CD4-positive, CD25-positive, alpha-beta regulatory T cell (primary cell): ENCODE measurements at regions not wholly inside any gene's neighbourhood (a gene's known extent, or its start where the extent isn't known, plus 50 kb on each side); places are given as distances from the start of the nearest gene placed in this dataset.

ENCODE experiments used
- ATAC-seq, 2 donors: fragments of 150-1000 bp; cut with Tn5 transposase; one replicate each; pipeline ENCODE4 v1.10.0; 2021; ENCODE audit warnings: low read depth in 2 of 2, moderate number of reproducible peaks in 2 of 2, moderate library complexity in 1 of 2
- DNase-seq, 3 donors: peaks; one replicate each; pipeline versions ENCODE4 v3.0.0 to v3.0.0-alpha.2; 2012 to 2022; ENCODE audit warnings: mixed read lengths in 1 of 3
- H3K27ac ChIP-seq: one replicate; pipeline ENCODE4 v1.7.0; 2013; ENCODE audit warnings: mild to moderate bottlenecking, low read length; ENCODE audit not compliant: insufficient read depth, poor library complexity, severe bottlenecking
- H3K27me3 ChIP-seq: one replicate; pipeline ENCODE4 v1.7.0; 2013; ENCODE audit warnings: low read length; ENCODE audit not compliant: control insufficient read depth, insufficient read depth
- H3K36me3 ChIP-seq: one replicate; pipeline ENCODE4 v1.7.0; 2013; ENCODE audit warnings: mild to moderate bottlenecking, low read length, moderate library complexity; ENCODE audit not compliant: control insufficient read depth, insufficient read depth
- H3K4me1 ChIP-seq: 2 replicates; pipeline ENCODE4 v1.7.0; 2013; ENCODE audit warnings: mild to moderate bottlenecking, low read length; ENCODE audit not compliant: insufficient read depth, control insufficient read depth, poor library complexity, severe bottlenecking
- H3K4me3 ChIP-seq: one replicate; pipeline ENCODE4 v1.7.0; 2013; ENCODE audit warnings: low read depth, mild to moderate bottlenecking, low read length, moderate library complexity
- H3K9me3 ChIP-seq, 2 experiments: 1 replicate in 1 of 2; 2 replicates in 1 of 2; pipeline ENCODE4 v1.7.0; 2013; ENCODE audit warnings: low read length in 2 of 2, mild to moderate bottlenecking in 1 of 2, moderate library complexity in 1 of 2; ENCODE audit not compliant: control insufficient read depth in 2 of 2
- H3K27ac Mint-ChIP-seq, 3 donors: one replicate each; pipeline ENCODE4 v1.8.0; 2020 to 2022; ENCODE audit warnings: mild to moderate bottlenecking in 3 of 3, mixed read lengths in 3 of 3, moderate library complexity in 2 of 3
- H3K27me3 Mint-ChIP-seq: one replicate; pipeline ENCODE4 v1.8.0; 2022; ENCODE audit warnings: mild to moderate bottlenecking, mixed read lengths
- H3K36me3 Mint-ChIP-seq: one replicate; pipeline ENCODE4 v1.8.0; 2020; ENCODE audit warnings: mixed read lengths
- H3K4me1 Mint-ChIP-seq, 4 donors: one replicate each; pipeline ENCODE4 v1.8.0; 2020 to 2022; ENCODE audit warnings: mixed read lengths in 4 of 4, mild to moderate bottlenecking in 1 of 4
- H3K4me3 Mint-ChIP-seq, 4 donors: one replicate each; pipeline ENCODE4 v1.8.0; 2020 to 2022; ENCODE audit warnings: mild to moderate bottlenecking in 4 of 4, mixed read lengths in 4 of 4, moderate library complexity in 3 of 4
- H3K9me3 Mint-ChIP-seq, 7 donors: one replicate each; pipeline ENCODE4 v1.8.0; 2020 to 2022; ENCODE audit warnings: mixed read lengths in 7 of 7, mild to moderate bottlenecking in 3 of 7, moderate library complexity in 2 of 7

GRCh38 chr5:118778941-118779340, 209.4 kb downstream of the DTWD2 start:
- Histone ChIP-seq H3K9me3 (no peaks in the 10 kb centered on the region), H3K4me3 (no peak overlapping the region), H3K4me1 (no peaks in the 10 kb centered on the region), H3K27me3 (no peaks in the 10 kb centered on the region), H3K27ac (no peak overlapping the region), H3K36me3 (no peaks in the 10 kb centered on the region)
- Mint-ChIP-seq H3K36me3 (no peaks in the 10 kb centered on the region), H3K27me3 (peaks cover 4% of the 10 kb centered on the region), H3K9me3 (peaks cover 0 to 4% (median 0%) of the 10 kb centered on the region in 7 donors), H3K4me3 (no peak overlapping the region), H3K4me1 (no peaks in the 10 kb centered on the region), H3K27ac (no peak overlapping the region)
- no peak for DNase-seq
- ATAC-seq, result no peak

DNA sequence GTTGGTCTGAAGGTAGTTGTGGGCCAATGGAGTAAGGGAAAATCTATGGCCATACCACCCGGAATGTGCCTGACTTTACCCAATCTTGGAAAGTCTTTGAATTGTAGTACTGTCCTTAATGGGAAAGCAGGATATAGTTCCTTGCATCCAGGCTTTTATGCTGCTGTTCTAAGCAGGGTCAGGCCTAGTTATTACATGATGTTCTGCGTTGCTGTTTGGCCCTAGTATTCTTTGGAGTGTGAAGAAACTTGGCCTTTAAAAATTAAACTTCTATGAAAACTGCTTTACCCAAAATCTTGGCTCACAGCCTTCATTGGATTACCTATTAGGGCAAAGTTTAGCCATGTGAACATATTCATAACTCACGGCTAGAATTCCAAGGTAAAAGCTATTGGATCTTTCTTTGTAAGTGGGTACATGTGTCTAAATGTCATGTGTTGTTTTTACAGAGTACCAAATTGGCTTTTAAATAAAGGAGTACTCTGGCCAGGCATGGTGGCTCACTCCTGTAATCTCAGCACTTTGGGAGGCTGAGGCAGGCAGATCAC, 211.1 kb downstream of the DTWD2 start:
- Mint-ChIP-seq H3K9me3 (peaks cover 0 to 4% (median 0%) of the 10 kb centered on the region in 7 donors), H3K36me3 (no peaks in the 10 kb centered on the region), H3K4me1 (no peaks in the 10 kb centered on the region), H3K4me3 (no peak overlapping the region), H3K27me3 (peaks cover 4% of the 10 kb centered on the region), H3K27ac (no peak overlapping the region)
- H3K36me3 ChIP-seq, result no peaks in the 10 kb centered on the region
- no peaks in the 10 kb centered on the region for H3K9me3 ChIP-seq
- H3K27ac ChIP-seq, result no peak overlapping the region
- H3K27me3 ChIP-seq, result no peaks in the 10 kb centered on the region
- DNase-seq (no peak), ATAC-seq (no peak)
- no peak overlapping the region for H3K4me3 ChIP-seq
- no peaks in the 10 kb centered on the region for H3K4me1 ChIP-seq

DNA sequence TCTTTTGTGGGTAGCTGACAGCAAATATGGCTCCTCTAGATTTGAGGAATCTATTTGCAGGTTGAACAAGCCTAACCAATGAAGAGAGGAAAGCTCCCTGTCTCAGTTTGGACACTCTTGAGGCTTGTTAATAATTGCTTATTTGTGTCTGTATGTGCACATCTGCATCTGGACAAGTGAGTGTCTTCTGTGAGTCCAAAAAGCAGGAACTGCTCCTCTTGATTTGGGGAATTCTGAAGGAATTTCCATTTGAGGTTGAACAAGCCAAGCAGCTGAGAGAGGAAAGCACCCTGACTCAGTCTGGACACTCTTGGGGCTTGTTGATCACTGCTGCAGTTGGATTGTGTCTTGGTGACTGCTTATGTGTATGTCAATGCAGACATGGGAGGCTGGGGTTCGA, 211.6 kb downstream of the DTWD2 start:
- H3K4me3 ChIP-seq, result no peak overlapping the region
- Mint-ChIP-seq H3K4me1 (no peaks in the 10 kb centered on the region), H3K27ac (no peak overlapping the region), H3K9me3 (peaks cover 0 to 4% (median 0%) of the 10 kb centered on the region in 7 donors), H3K27me3 (peaks cover 4% of the 10 kb centered on the region), H3K36me3 (no peaks in the 10 kb centered on the region), H3K4me3 (no peak overlapping the region)
- no peaks in the 10 kb centered on the region for H3K27me3 ChIP-seq
- no peak for ATAC-seq
- H3K4me1 ChIP-seq, result no peaks in the 10 kb centered on the region
- no peak overlapping the region for H3K27ac ChIP-seq
- DNase-seq, result no peak
- no peaks in the 10 kb centered on the region for H3K9me3 ChIP-seq
- H3K36me3 ChIP-seq, result no peaks in the 10 kb centered on the region

DNA sequence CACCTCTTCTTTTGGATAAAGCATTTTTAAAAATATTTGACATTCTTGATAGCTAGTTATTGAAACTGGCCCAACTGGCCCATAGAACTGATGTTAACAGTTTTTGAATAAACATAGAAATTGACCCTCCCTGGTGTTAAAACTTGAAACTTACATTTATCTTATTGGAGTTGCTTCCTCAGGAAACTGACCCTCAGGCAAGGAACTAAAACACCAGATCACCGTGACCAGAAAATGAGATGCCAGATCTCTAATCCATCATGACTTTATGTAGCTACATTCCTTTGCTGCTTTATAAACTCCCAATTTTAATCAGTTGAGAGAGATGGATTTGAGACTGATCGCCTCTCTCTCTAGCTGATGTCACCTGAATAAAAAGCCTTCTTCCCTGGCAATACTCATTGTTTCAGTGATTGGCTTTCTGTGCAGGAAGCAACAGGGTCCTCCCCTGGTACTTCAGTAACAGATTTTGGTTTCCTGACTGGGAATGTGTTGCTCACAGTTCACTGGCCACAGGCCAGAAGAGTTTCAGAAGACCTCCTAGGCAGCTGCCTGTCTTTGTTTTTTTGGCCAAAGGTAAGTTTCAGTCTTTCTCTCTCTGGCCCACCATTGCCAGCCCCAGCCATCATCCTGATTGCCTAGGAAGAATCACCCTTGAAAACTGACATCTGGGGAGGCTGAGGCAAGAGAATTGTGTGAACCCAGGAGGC, 212.4 kb downstream of the DTWD2 start:
- Histone ChIP-seq H3K36me3 (no peaks in the 10 kb centered on the region), H3K4me1 (no peaks in the 10 kb centered on the region), H3K27me3 (no peaks in the 10 kb centered on the region), H3K9me3 (no peaks in the 10 kb centered on the region), H3K27ac (no peak overlapping the region), H3K4me3 (no peak overlapping the region)
- H3K27me3 Mint-ChIP-seq, result peaks cover 4% of the 10 kb centered on the region
- peaks cover 0 to 5% (median 2%) of the 10 kb centered on the region in 7 donors for H3K9me3 Mint-ChIP-seq
- no peaks in the 10 kb centered on the region for H3K36me3 Mint-ChIP-seq
- H3K4me3 Mint-ChIP-seq, result peak overlapping the region in 1 of 4 donors; percentile 85
- ATAC-seq, result no peak
- no peaks in the 10 kb centered on the region for H3K4me1 Mint-ChIP-seq
- DNase-seq, result no peak
- no peak overlapping the region for H3K27ac Mint-ChIP-seq

DNA sequence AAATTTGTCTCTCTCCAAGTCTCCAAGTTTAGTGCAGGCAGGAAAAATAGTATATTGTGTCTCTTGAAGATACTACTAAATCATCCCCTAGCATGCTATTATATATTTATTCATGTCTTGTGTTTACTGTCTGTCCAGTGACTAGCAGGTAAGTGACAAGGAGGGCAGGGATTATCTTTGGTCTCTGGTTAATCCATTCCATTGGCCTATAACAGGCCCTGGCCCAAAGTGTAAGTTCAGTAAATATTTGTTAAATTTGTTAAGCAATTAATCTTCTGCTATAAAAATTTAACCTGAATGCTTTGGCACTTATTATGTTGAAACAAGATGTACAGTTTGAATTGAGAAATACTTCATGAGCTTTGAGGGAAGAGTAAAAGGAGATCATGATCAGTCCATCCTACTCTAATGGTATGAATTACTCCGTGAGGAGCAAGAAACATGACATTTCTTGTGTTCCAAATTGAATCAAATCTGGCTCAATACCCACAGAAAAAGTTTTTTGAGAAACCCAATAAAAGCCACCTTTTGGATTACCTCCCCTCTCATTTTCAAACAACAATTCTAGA, 219.7 kb downstream of the DTWD2 start:
- Mint-ChIP-seq H3K27ac (no peak overlapping the region), H3K4me3 (no peak overlapping the region), H3K9me3 (peaks cover 2 to 13% (median 6%) of the 10 kb centered on the region in 7 donors), H3K27me3 (no peaks in the 10 kb centered on the region), H3K4me1 (no peaks in the 10 kb centered on the region), H3K36me3 (no peaks in the 10 kb centered on the region)
- H3K4me3 ChIP-seq, result no peak overlapping the region
- H3K4me1 ChIP-seq, result no peaks in the 10 kb centered on the region
- H3K36me3 ChIP-seq, result no peaks in the 10 kb centered on the region
- ATAC-seq (no peak), DNase-seq (no peak)
- no peaks in the 10 kb centered on the region for H3K9me3 ChIP-seq
- H3K27me3 ChIP-seq, result no peaks in the 10 kb centered on the region
- no peak overlapping the region for H3K27ac ChIP-seq

- Histone ChIP-seq H3K9me3 (no peaks in the 10 kb centered on the region), H3K4me1 (no peaks in the 10 kb centered on the region), H3K36me3 (no peaks in the 10 kb centered on the region), H3K27me3 (no peaks in the 10 kb centered on the region), H3K27ac (no peak overlapping the region), H3K4me3 (no peak overlapping the region)
- Mint-ChIP-seq H3K4me3 (no peak overlapping the region), H3K9me3 (peaks cover 0 to 8% (median 5%) of the 10 kb centered on the region in 7 donors), H3K27me3 (no peaks in the 10 kb centered on the region), H3K4me1 (no peaks in the 10 kb centered on the region), H3K36me3 (no peaks in the 10 kb centered on the region), H3K27ac (no peak overlapping the region)
- no peak for DNase-seq
- ATAC-seq, result no peak
Measured at GRCh38 chr5:118762291-118762690, 226.1 kb downstream of the DTWD2 start.

- no peaks in the 10 kb centered on the region for H3K36me3 ChIP-seq
- no peaks in the 10 kb centered on the region for H3K36me3 Mint-ChIP-seq
Measured at GRCh38 chr5:118761814-118762213, 226.5 kb downstream of the DTWD2 start.

DNA sequence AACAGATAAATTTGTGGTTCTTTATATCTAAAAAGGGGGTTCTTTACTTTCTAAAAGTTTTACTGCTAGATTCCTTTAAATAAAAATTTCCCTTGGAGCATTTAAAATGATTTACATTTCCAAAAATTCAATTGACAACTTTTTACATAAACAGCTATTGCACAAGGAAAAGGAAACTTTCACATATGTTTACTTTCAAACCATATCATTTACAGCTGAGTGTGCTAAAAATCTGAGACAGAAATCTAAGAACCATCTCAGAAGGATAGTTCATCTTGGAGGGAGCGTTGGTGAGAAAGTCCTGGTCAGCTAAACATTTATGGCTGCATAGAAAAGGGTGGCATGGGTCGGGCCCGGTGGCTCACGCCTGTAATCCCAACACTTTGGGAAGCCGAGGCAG, 235.4 kb downstream of the DTWD2 start:
- Mint-ChIP-seq H3K27me3 (no peaks in the 10 kb centered on the region), H3K4me1 (no peaks in the 10 kb centered on the region)

More at GRCh38 chr5:118761814-118762213, 226.5 kb downstream of the DTWD2 start:
- Mint-ChIP-seq H3K27ac (no peak overlapping the region), H3K9me3 (peaks cover 0 to 8% (median 5%) of the 10 kb centered on the region in 7 donors), H3K27me3 (no peaks in the 10 kb centered on the region), H3K4me3 (no peak overlapping the region), H3K4me1 (no peaks in the 10 kb centered on the region)
- no peak for ATAC-seq
- DNase-seq, result no peak
- Histone ChIP-seq H3K4me3 (no peak overlapping the region), H3K27ac (no peak overlapping the region), H3K4me1 (no peaks in the 10 kb centered on the region), H3K9me3 (no peaks in the 10 kb centered on the region), H3K27me3 (no peaks in the 10 kb centered on the region)

More for the DNA sequence above, 235.4 kb downstream of the DTWD2 start:
- ATAC-seq (no peak), DNase-seq (no peak)
- Histone ChIP-seq H3K4me1 (no peaks in the 10 kb centered on the region), H3K36me3 (no peaks in the 10 kb centered on the region), H3K9me3 (no peaks in the 10 kb centered on the region), H3K27ac (no peak overlapping the region), H3K4me3 (no peak overlapping the region), H3K27me3 (no peaks in the 10 kb centered on the region)
- Mint-ChIP-seq H3K36me3 (no peaks in the 10 kb centered on the region), H3K9me3 (peaks cover 0 to 4% (median 0%) of the 10 kb centered on the region in 7 donors), H3K4me3 (no peak overlapping the region), H3K27ac (no peak overlapping the region)
